ENCODE measurements at regions not wholly inside any gene's neighbourhood (a gene's known extent, or its start where the extent isn't known, plus 50 kb on each side); places are given as distances from the start of the nearest gene placed in this dataset.

DNA sequence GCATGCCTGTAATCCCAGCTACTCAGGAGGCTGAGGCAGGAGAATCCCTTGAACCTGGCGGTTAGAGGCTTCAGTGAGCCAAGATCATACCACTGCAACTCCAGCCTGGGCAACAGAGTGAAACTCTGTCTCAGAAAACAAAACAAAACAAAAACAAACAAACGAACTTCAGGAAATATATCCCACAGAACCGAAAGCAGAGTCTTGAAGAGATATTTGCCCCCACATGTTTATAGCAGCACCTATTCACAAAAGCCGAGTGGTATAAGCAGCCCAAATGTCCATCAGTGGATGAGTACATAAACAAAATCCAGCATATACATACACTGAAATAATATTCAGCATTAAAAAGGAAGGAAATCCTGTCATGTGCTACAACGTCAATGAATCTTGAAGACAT lies 57.6 kb upstream of the GRIN3A start:
- Histone ChIP-seq H3K4me3 (replicated peaks in 1 of 4; ENCODE audit: control extremely low read depth in 1 of 4, insufficient read depth in 1 of 4, low read depth in 3 of 4, low read length in 4 of 4) (no peak overlapping the region), H3K9ac (ENCODE audit: insufficient read depth, low read length) (no peak overlapping the region), H4K20me1 (ENCODE audit: control insufficient read depth, extremely low read depth, insufficient read depth, low read length) (no peaks in the 10 kb centered on the region), H3K9me3 (ENCODE audit: control insufficient read depth, insufficient read depth, low read depth, low read length) (no peaks in the 10 kb centered on the region), H3K27ac (ENCODE audit: insufficient read depth, low read length) (no peak overlapping the region), H3K27me3 (ENCODE audit: control insufficient read depth, insufficient read depth, low read length) (no peaks in the 10 kb centered on the region), H3K79me2 (ENCODE audit: control insufficient read depth, insufficient read depth, low read length) (no peaks in the 10 kb centered on the region), H3K4me1 (ENCODE audit: control insufficient read depth, extremely low read depth, insufficient read depth, low read length) (no peaks in the 10 kb centered on the region), H3K4me2 (ENCODE audit: extremely low read depth, insufficient read depth, low read length) (no peak overlapping the region), H2AFZ (ENCODE audit: low read length) (no peak overlapping the region), H3K36me3 (ENCODE audit: control insufficient read depth, insufficient read depth, low read length) (no peaks in the 10 kb centered on the region)
- DNase-seq (ENCODE audit: low read depth in 2 of 2) = no peak
- TF ChIP-seq EZH2 (IDR thresholded peaks at IDR 0.05; ENCODE audit: low read length, missing control alignments) (no peak), CTCF (conservative IDR thresholded peaks at IDR 0.05 in 1 of 2, IDR thresholded peaks at IDR 0.05 in 1 of 2; ENCODE audit: low read depth in 1 of 2, low read length in 2 of 2) (no peak)

- no peak for TF ChIP-seq CTCF (conservative IDR thresholded peaks at IDR 0.05 in 1 of 2, IDR thresholded peaks at IDR 0.05 in 1 of 2; ENCODE audit: low read depth in 1 of 2, low read length in 2 of 2)
- no peak for TF ChIP-seq EZH2 (IDR thresholded peaks at IDR 0.05; ENCODE audit: low read length, missing control alignments)
- H4K20me1 ChIP-seq (ENCODE audit: control insufficient read depth, extremely low read depth, insufficient read depth, low read length) = no peaks in the 10 kb centered on the region
- no peak overlapping the region for H3K9ac ChIP-seq (ENCODE audit: insufficient read depth, low read length)
- H3K27me3 ChIP-seq (ENCODE audit: control insufficient read depth, insufficient read depth, low read length) = no peaks in the 10 kb centered on the region
- H3K4me3 ChIP-seq (replicated peaks in 1 of 4; ENCODE audit: control extremely low read depth in 1 of 4, insufficient read depth in 1 of 4, low read depth in 3 of 4, low read length in 4 of 4) = no peak overlapping the region
- H2AFZ ChIP-seq (ENCODE audit: low read length) = no peak overlapping the region
- H3K79me2 ChIP-seq (ENCODE audit: control insufficient read depth, insufficient read depth, low read length) = no peaks in the 10 kb centered on the region
- no peak overlapping the region for H3K4me2 ChIP-seq (ENCODE audit: extremely low read depth, insufficient read depth, low read length)
- H3K9me3 ChIP-seq (ENCODE audit: control insufficient read depth, insufficient read depth, low read depth, low read length) = no peaks in the 10 kb centered on the region
- H3K4me1 ChIP-seq (ENCODE audit: control insufficient read depth, extremely low read depth, insufficient read depth, low read length) = no peaks in the 10 kb centered on the region
- DNase-seq (ENCODE audit: low read depth in 2 of 2) = no peak
- H3K36me3 ChIP-seq (ENCODE audit: control insufficient read depth, insufficient read depth, low read length) = no peaks in the 10 kb centered on the region
- H3K27ac ChIP-seq (ENCODE audit: insufficient read depth, low read length) = no peak overlapping the region
These were observed 56.7 kb upstream of the GRIN3A start for GRCh38 chr9:101795147-101795546.

DNA sequence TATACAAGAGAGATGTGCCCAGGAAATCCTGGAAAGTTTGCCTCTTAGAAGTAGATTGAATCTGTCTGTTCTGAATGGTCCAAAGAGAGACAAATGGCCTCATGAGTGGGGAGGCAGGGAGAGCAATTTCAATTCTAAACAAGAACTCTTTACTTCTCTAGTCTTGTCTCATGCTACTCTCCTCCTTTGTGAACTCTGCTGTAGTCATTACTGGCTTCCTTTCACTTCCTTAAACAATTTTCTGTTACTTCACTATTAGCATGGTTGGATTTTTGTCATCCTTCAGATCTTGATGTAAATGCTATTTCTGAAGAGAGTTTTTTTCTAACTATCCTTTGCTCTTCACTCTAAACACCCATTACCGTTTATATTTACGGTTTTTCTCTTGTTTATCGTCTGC lies 54.0 kb upstream of the GRIN3A start:
- Histone ChIP-seq H4K20me1 (ENCODE audit: control insufficient read depth, extremely low read depth, insufficient read depth, low read length) (no peaks in the 10 kb centered on the region), H3K27me3 (ENCODE audit: control insufficient read depth, insufficient read depth, low read length) (no peaks in the 10 kb centered on the region), H2AFZ (ENCODE audit: low read length) (no peak overlapping the region), H3K4me3 (replicated peaks in 1 of 4; ENCODE audit: control extremely low read depth in 1 of 4, insufficient read depth in 1 of 4, low read depth in 3 of 4, low read length in 4 of 4) (no peak overlapping the region), H3K36me3 (ENCODE audit: control insufficient read depth, insufficient read depth, low read length) (no peaks in the 10 kb centered on the region), H3K9ac (ENCODE audit: insufficient read depth, low read length) (no peak overlapping the region), H3K4me2 (ENCODE audit: extremely low read depth, insufficient read depth, low read length) (no peak overlapping the region), H3K79me2 (ENCODE audit: control insufficient read depth, insufficient read depth, low read length) (no peaks in the 10 kb centered on the region), H3K27ac (ENCODE audit: insufficient read depth, low read length) (no peak overlapping the region), H3K9me3 (ENCODE audit: control insufficient read depth, insufficient read depth, low read depth, low read length) (no peaks in the 10 kb centered on the region), H3K4me1 (ENCODE audit: control insufficient read depth, extremely low read depth, insufficient read depth, low read length) (no peaks in the 10 kb centered on the region)
- TF ChIP-seq CTCF (conservative IDR thresholded peaks at IDR 0.05 in 1 of 2, IDR thresholded peaks at IDR 0.05 in 1 of 2; ENCODE audit: low read depth in 1 of 2, low read length in 2 of 2) = no peak
- no peak for TF ChIP-seq EZH2 (IDR thresholded peaks at IDR 0.05; ENCODE audit: low read length, missing control alignments)
- no peak for DNase-seq (ENCODE audit: low read depth in 2 of 2)

All from fibroblast of lung (primary cell).